Thyroid gland (tissue), 4 donors: ENCODE measurements at regions not wholly inside any gene's neighbourhood (a gene's known extent, or its start where the extent isn't known, plus 50 kb on each side); places are given as distances from the start of the nearest gene placed in this dataset.

ENCODE experiments used
- DNase-seq, 2 donors: peaks; one replicate each; pipeline ENCODE4 v3.0.0-alpha.2; 2019
- H3K27ac ChIP-seq, 3 donors: fragments of 200-600 bp; sonication (generic); 1 replicate in 2 of 3; 2 replicates in 1 of 3; pipeline ENCODE4 v1.5.1; 2016 to 2019; ENCODE audit warnings: mild to moderate bottlenecking in 1 of 3, moderate library complexity in 1 of 3
- H3K27me3 ChIP-seq: fragments of 200-600 bp; sonication (generic); one replicate; pipeline ENCODE4 v1.5.1; 2019
- H3K36me3 ChIP-seq, 2 donors: fragments of 200-600 bp; sonication (generic); one replicate each; pipeline ENCODE4 v1.5.1; 2016 to 2019
- H3K4me1 ChIP-seq, 2 donors: fragments of 200-600 bp; sonication (generic); one replicate each; pipeline ENCODE4 v1.5.1; 2017 to 2019
- H3K4me3 ChIP-seq, 3 donors: fragments of 200-600 bp; sonication (generic); replicated peaks in 1 of 3; 1 replicate in 2 of 3; 2 replicates in 1 of 3; pipeline ENCODE4 v1.5.1; 2016; ENCODE audit warnings: mild to moderate bottlenecking in 1 of 3
- H3K9me3 ChIP-seq: fragments of 200-600 bp; sonication (generic); one replicate; pipeline ENCODE4 v1.5.1; 2017
- POLR2A ChIP-seq, 2 donors: fragments of 450-650 bp; IDR thresholded peaks; one replicate each; pipeline ENCODE4 v1.6.1; 2017; ENCODE audit warnings: antibody characterized with exemption in 2 of 2, mild to moderate bottlenecking in 2 of 2, moderate library complexity in 1 of 2
- WGBS, 2 donors: methylation state at CpG; one replicate each; pipeline ENCODE4 v1.1.5; 2017; 5-methylcytosine and 5-hydroxymethylcytosine counted together
- intact Hi-C: fragments of 100-400 bp; cut with DNase I; formaldehyde crosslinking; loops from one replicate; pipeline ENCODE4 v1.15.1; 2023
- TF ChIP-seq, protein P1 (sequence below), 6 experiments: fragments of 200-600 bp in 3 of 6; fragments of 450-650 bp in 3 of 6; sonication (generic) in 3 of 6; IDR thresholded peaks; one replicate each; pipeline ENCODE4 v1.5.1; 2016 to 2019; ENCODE audit warnings: antibody characterized with exemption in 6 of 6, mild to moderate bottlenecking in 2 of 6, inconsistent platforms in 1 of 6, moderate library complexity in 1 of 6

DNA sequence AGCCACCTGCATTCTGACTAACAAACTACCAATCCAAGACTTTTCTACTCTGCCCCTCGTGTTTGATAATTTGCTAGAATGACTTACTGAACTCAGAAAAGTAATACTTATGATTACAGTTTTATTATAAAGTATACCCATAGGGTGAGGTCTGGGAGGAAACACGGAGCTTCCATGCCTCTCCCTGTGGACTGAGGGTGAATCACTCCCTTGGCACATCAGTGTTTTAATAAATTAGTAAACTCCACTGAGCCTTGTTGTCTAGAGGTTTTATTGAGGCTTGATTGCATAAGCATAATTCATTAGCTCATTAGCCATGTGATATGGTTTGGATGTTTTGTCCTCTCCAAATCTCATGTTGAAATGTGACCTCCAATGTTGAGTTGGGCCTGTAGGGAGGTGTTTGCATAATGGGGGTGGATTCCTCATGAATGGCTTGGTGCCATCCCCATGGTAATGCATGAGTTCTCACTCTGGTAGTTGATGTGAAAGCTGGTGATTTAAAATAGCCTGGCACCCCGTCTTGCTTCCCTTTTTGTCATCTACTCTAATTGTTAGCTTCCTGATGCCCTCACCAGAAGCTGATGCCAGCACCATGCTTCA lies 233.6 kb upstream of the TRPC7 start:
- H3K4me1 ChIP-seq: no peaks in the 10 kb centered on the region
- 81 to 83% methylated on average over 3 of the region's 3 CpGs for WGBS, 2 donors

DNA sequence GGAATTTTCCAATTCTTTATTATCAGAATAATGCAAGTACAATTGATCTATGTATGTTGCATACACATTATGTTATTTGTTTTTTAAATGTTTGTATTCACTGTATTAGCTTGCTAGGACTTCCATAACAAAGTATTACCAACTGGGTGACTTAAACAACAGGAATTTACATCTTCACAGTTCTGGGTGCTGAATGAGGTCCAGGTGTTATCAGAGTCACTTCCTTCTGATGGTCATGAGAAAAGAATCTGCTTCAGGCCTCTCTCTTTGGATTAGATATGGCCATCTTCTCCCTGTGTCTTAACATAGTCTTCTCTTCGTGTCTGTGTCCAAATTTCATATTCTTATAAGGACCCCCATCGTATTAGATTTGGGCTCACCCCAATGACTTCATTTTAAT lies 229.1 kb upstream of the TRPC7 start:
- H3K27ac ChIP-seq: no peak overlapping the region
- intact Hi-C loops: no loop called here

More for the DNA sequence above, 233.6 kb upstream of the TRPC7 start:
- Histone ChIP-seq H3K9me3 (no peaks in the 10 kb centered on the region), H3K27ac (no peak overlapping the region), H3K36me3 (no peaks in the 10 kb centered on the region), H3K27me3 (no peaks in the 10 kb centered on the region), H3K4me3 (no peak overlapping the region)
- TF ChIP-seq, protein P1, sequence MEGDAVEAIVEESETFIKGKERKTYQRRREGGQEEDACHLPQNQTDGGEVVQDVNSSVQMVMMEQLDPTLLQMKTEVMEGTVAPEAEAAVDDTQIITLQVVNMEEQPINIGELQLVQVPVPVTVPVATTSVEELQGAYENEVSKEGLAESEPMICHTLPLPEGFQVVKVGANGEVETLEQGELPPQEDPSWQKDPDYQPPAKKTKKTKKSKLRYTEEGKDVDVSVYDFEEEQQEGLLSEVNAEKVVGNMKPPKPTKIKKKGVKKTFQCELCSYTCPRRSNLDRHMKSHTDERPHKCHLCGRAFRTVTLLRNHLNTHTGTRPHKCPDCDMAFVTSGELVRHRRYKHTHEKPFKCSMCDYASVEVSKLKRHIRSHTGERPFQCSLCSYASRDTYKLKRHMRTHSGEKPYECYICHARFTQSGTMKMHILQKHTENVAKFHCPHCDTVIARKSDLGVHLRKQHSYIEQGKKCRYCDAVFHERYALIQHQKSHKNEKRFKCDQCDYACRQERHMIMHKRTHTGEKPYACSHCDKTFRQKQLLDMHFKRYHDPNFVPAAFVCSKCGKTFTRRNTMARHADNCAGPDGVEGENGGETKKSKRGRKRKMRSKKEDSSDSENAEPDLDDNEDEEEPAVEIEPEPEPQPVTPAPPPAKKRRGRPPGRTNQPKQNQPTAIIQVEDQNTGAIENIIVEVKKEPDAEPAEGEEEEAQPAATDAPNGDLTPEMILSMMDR (IDR thresholded peaks at IDR 0.05): no peak
- TF ChIP-seq POLR2A (IDR thresholded peaks at IDR 0.05): no peak
- intact Hi-C loops: no loop called here
- DNase-seq: no peak

GRCh38 chr5:136590581-136590980 lies 225.2 kb upstream of the TRPC7 start:
- Histone ChIP-seq H3K27ac (no peak overlapping the region), H3K4me3 (no peak overlapping the region), H3K9me3 (no peaks in the 10 kb centered on the region), H3K27me3 (no peaks in the 10 kb centered on the region), H3K36me3 (no peaks in the 10 kb centered on the region), H3K4me1 (no peaks in the 10 kb centered on the region)
- intact Hi-C loops: no loop called here
- TF ChIP-seq, protein P1 (IDR thresholded peaks at IDR 0.05): no peak
- TF ChIP-seq POLR2A (IDR thresholded peaks at IDR 0.05): no peak
- DNase-seq: no peak
- WGBS, 2 donors: 74 to 76% methylated on average over 1 of the region's 1 CpG

More for the DNA sequence above, 229.1 kb upstream of the TRPC7 start:
- WGBS, 2 donors: 81 to 82% methylated on average over 2 of the region's 2 CpGs
- no peaks in the 10 kb centered on the region for H3K9me3 ChIP-seq
- no peaks in the 10 kb centered on the region for H3K27me3 ChIP-seq
- no peaks in the 10 kb centered on the region for H3K4me1 ChIP-seq
- TF ChIP-seq POLR2A (IDR thresholded peaks at IDR 0.05): no peak
- TF ChIP-seq, protein P1 (IDR thresholded peaks at IDR 0.05): no peak
- no peaks in the 10 kb centered on the region for H3K36me3 ChIP-seq
- no peak overlapping the region for H3K4me3 ChIP-seq
- no peak for DNase-seq

- Histone ChIP-seq H3K4me3 (no peak overlapping the region), H3K36me3 (no peaks in the 10 kb centered on the region), H3K9me3 (no peaks in the 10 kb centered on the region), H3K27ac (no peak overlapping the region), H3K4me1 (no peaks in the 10 kb centered on the region), H3K27me3 (no peaks in the 10 kb centered on the region)
- DNase-seq: no peak
- intact Hi-C loops: no loop called here
- 82 to 94% methylated on average over 2 of the region's 2 CpGs for WGBS, 2 donors
- TF ChIP-seq POLR2A (IDR thresholded peaks at IDR 0.05): no peak
- TF ChIP-seq, protein P1 (IDR thresholded peaks at IDR 0.05): no peak
Measured at GRCh38 chr5:136586196-136586595, 220.9 kb upstream of the TRPC7 start.

- intact Hi-C loops: no loop called here
- no peak overlapping the region for H3K27ac ChIP-seq
- H3K27me3 ChIP-seq: no peaks in the 10 kb centered on the region
- no peaks in the 10 kb centered on the region for H3K36me3 ChIP-seq
- no peak overlapping the region for H3K4me3 ChIP-seq
- DNase-seq: no peak
- H3K4me1 ChIP-seq: no peaks in the 10 kb centered on the region
- WGBS, 2 donors: 88 to 93% methylated on average over 4 of the region's 4 CpGs
- no peaks in the 10 kb centered on the region for H3K9me3 ChIP-seq
- no peak for TF ChIP-seq POLR2A (IDR thresholded peaks at IDR 0.05)
- TF ChIP-seq, protein P1 (IDR thresholded peaks at IDR 0.05): no peak
Measured at GRCh38 chr5:136584474-136584873, 219.1 kb upstream of the TRPC7 start.
